ENCODE measurements at regions not wholly inside any gene's neighbourhood (a gene's known extent, or its start where the extent isn't known, plus 50 kb on each side); places are given as distances from the start of the nearest gene placed in this dataset.

GRCh38 chr12:67758119-67758518 lies 109.6 kb downstream of the DYRK2 start:
- no peak for DNase-seq (ENCODE audit: extremely low spot score)
- no peaks in the 10 kb centered on the region for H3K9me3 ChIP-seq
- WGBS: 71% methylated on average over 2 of the region's 2 CpGs
- H3K27ac ChIP-seq (replicated peaks in 1 of 4): no peak overlapping the region
- peaks cover 14 to 27% (median 21%) of the 10 kb centered on the region in 4 donors for H3K4me1 ChIP-seq
- intact Hi-C loops (cut with DNase I): no loop called here
- no peak overlapping the region for H3K4me3 ChIP-seq
- TF ChIP-seq CTCF (IDR thresholded peaks at IDR 0.05): no peak
- no peak for TF ChIP-seq POLR2AphosphoS5 (IDR thresholded peaks at IDR 0.05)
- no peak for TF ChIP-seq POLR2A (IDR thresholded peaks at IDR 0.05; ENCODE audit: low read depth)
- TF ChIP-seq EP300 (IDR thresholded peaks at IDR 0.05): no peak
- no peaks in the 10 kb centered on the region for H3K27me3 ChIP-seq
- no peaks in the 10 kb centered on the region for H3K36me3 ChIP-seq

- no peaks in the 10 kb centered on the region for H3K27me3 ChIP-seq
- peaks cover 14 to 25% (median 20%) of the 10 kb centered on the region in 4 donors for H3K4me1 ChIP-seq
- DNase-seq (ENCODE audit: extremely low spot score): no peak
- 68% methylated on average over 4 of the region's 4 CpGs for WGBS
- H3K27ac ChIP-seq (replicated peaks in 1 of 4): no peak overlapping the region
- intact Hi-C loops (cut with DNase I): no loop called here
- no peak for TF ChIP-seq POLR2A (IDR thresholded peaks at IDR 0.05; ENCODE audit: low read depth)
- TF ChIP-seq EP300 (IDR thresholded peaks at IDR 0.05): no peak
- no peak for TF ChIP-seq CTCF (IDR thresholded peaks at IDR 0.05)
- no peak for TF ChIP-seq POLR2AphosphoS5 (IDR thresholded peaks at IDR 0.05)
- no peak overlapping the region for H3K4me3 ChIP-seq
- H3K36me3 ChIP-seq: no peaks in the 10 kb centered on the region
- H3K9me3 ChIP-seq: no peaks in the 10 kb centered on the region
Measured at GRCh38 chr12:67758521-67758920, 110.0 kb downstream of the DYRK2 start.

GRCh38 chr12:67759829-67760228 lies 111.3 kb downstream of the DYRK2 start:
- 81% methylated on average over 3 of the region's 3 CpGs for WGBS
- intact Hi-C loops (cut with DNase I): no loop called here
- Histone ChIP-seq H3K4me3 (no peak overlapping the region), H3K27me3 (no peaks in the 10 kb centered on the region), H3K36me3 (no peaks in the 10 kb centered on the region), H3K27ac (replicated peaks in 1 of 4) (no peak overlapping the region), H3K4me1 (peaks cover 6 to 13% (median 10%) of the 10 kb centered on the region in 4 donors), H3K9me3 (no peaks in the 10 kb centered on the region)
- DNase-seq (ENCODE audit: extremely low spot score): no peak
- TF ChIP-seq EP300 (IDR thresholded peaks at IDR 0.05) (no peak), CTCF (IDR thresholded peaks at IDR 0.05) (no peak), POLR2AphosphoS5 (IDR thresholded peaks at IDR 0.05) (no peak), POLR2A (IDR thresholded peaks at IDR 0.05; ENCODE audit: low read depth) (no peak)

- no peak overlapping the region for H3K4me3 ChIP-seq
- H3K27ac ChIP-seq (replicated peaks in 1 of 4): no peak overlapping the region
- DNase-seq (ENCODE audit: extremely low spot score): no peak
- H3K4me1 ChIP-seq: peaks cover 0 to 13% (median 5%) of the 10 kb centered on the region in 4 donors
- intact Hi-C loops (cut with DNase I): no loop called here
- no peaks in the 10 kb centered on the region for H3K9me3 ChIP-seq
- no peaks in the 10 kb centered on the region for H3K27me3 ChIP-seq
- 94% methylated on average over 7 of the region's 7 CpGs for WGBS
- H3K36me3 ChIP-seq: no peaks in the 10 kb centered on the region
- TF ChIP-seq EP300 (IDR thresholded peaks at IDR 0.05): no peak
- TF ChIP-seq POLR2A (IDR thresholded peaks at IDR 0.05; ENCODE audit: low read depth): no peak
- TF ChIP-seq POLR2AphosphoS5 (IDR thresholded peaks at IDR 0.05): no peak
- no peak for TF ChIP-seq CTCF (IDR thresholded peaks at IDR 0.05)
Measured at GRCh38 chr12:67760586-67761275, 112.2 kb downstream of the DYRK2 start.

- Histone ChIP-seq H3K36me3 (no peaks in the 10 kb centered on the region), H3K4me3 (no peak overlapping the region), H3K9me3 (no peaks in the 10 kb centered on the region), H3K27me3 (no peaks in the 10 kb centered on the region), H3K27ac (replicated peaks in 1 of 4) (no peak overlapping the region), H3K4me1 (peaks cover 5 to 19% (median 6%) of the 10 kb centered on the region in 4 donors)
- WGBS: 87% methylated on average over 3 of the region's 3 CpGs
- no peak for DNase-seq (ENCODE audit: extremely low spot score)
- intact Hi-C loops (cut with DNase I): no loop called here
- TF ChIP-seq POLR2A (IDR thresholded peaks at IDR 0.05; ENCODE audit: low read depth): no peak
- no peak for TF ChIP-seq EP300 (IDR thresholded peaks at IDR 0.05)
- no peak for TF ChIP-seq POLR2AphosphoS5 (IDR thresholded peaks at IDR 0.05)
- TF ChIP-seq CTCF (IDR thresholded peaks at IDR 0.05): no peak
Measured at GRCh38 chr12:67761566-67761965, 113.0 kb downstream of the DYRK2 start.

Data from esophagus muscularis mucosa (tissue), 4 donors.